ENCODE measurements at regions not wholly inside any gene's neighbourhood (a gene's known extent, or its start where the extent isn't known, plus 50 kb on each side); places are given as distances from the start of the nearest gene placed in this dataset.
"Not testable (repeated sequence)": the region's sequence is repeated elsewhere in the genome, so short reads cannot be mapped to it uniquely, and the experiment has no call there.

- Histone ChIP-seq H3K4me1 (no peaks in the 10 kb centered on the region), H3K27me3 (no peaks in the 10 kb centered on the region), H3K9me3 (no peaks in the 10 kb centered on the region), H3K36me3 (no peaks in the 10 kb centered on the region), H3K27ac (no peak overlapping the region), H3K4me3 (no peak overlapping the region)
- no peak for DNase-seq
- no peak for TF ChIP-seq CTCF (IDR thresholded peaks at IDR 0.05)
- ATAC-seq: no peak
- intact Hi-C loops (cut with DNase I): no loop called here
These were observed 228.9 kb upstream of the FAM78B start for GRCh38 chr1:166395729-166396128.

DNA sequence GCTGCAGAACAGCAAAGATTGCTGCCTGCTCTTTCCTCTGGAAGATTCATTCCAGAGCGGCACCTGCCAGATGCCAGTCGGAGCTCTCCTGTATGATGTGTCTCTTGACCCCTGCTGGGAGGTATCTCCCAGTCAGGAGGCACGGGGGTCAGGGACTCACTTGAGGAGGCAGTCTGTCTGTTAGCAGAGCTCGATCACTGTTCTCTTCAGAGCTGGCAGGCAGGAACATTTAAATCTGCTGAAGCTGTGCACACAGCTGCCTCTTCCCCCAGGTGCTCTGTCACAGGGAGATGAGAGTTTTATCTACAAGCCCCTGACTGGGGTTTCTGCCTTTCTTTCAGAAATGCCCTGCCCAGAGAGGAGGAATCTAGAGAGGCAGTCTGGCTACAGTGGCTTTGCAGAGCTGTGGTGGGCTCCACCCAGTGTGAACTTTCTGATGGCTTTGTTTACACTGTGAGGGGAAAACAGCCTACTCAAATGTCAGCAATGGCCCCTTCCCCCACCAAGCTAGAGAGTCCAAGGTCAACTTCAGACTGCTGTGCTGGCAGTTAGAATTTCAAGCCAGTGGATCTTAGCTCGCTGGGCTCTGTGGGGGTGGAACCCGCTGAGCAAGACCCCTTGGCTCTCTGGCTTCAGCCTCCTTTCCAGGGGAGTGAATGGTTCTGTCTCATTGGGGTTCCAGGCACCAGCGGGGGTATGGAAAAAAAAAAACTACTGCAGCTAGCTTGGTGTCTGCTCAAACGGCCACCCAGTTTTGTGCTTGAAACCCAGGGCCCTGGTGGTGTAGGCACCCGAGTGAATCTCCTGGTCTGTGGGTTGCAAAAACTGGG lies 242.7 kb upstream of the FAM78B start:
- H3K9me3 ChIP-seq; H3K4me3 ChIP-seq; H3K36me3 ChIP-seq; DNase-seq; H3K27ac ChIP-seq; H3K27me3 ChIP-seq; ATAC-seq; H3K4me1 ChIP-seq; intact Hi-C loops (cut with DNase I): not testable (repeated sequence)

DNA sequence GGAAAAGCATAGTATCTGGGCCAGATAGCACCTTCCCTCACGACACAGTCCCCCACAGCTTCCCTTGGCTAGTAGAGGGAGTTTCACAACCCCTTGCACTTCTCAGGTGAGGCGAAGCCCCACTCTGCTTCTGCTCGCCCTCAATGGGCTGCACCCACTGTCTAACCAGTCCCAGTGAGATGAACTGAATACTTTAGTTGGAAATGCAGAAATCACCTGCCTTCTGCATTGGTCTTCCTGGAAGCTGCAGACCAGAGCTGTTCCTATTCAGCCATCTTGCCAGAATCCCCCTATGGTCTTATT lies 243.2 kb upstream of the FAM78B start:
- H3K9me3 ChIP-seq: peaks cover 7% of the 10 kb centered on the region
- no peak overlapping the region for H3K4me3 ChIP-seq
- ATAC-seq: no peak
- no peaks in the 10 kb centered on the region for H3K4me1 ChIP-seq
- no peaks in the 10 kb centered on the region for H3K36me3 ChIP-seq
- no peak for TF ChIP-seq CTCF (IDR thresholded peaks at IDR 0.05)
- intact Hi-C loops (cut with DNase I): no loop called here
- no peak overlapping the region for H3K27ac ChIP-seq
- no peak for DNase-seq
- H3K27me3 ChIP-seq: no peaks in the 10 kb centered on the region

GRCh38 chr1:166416831-166417230 lies 250.0 kb upstream of the FAM78B start:
- ATAC-seq; intact Hi-C loops (cut with DNase I); DNase-seq; H3K9me3 ChIP-seq; H3K4me1 ChIP-seq; H3K4me3 ChIP-seq; H3K27ac ChIP-seq; H3K36me3 ChIP-seq; H3K27me3 ChIP-seq: not testable (repeated sequence)

- ATAC-seq (no peak), DNase-seq (no peak)
- H3K27ac ChIP-seq: no peak overlapping the region
- H3K36me3 ChIP-seq: no peaks in the 10 kb centered on the region
- no peak for TF ChIP-seq CTCF (IDR thresholded peaks at IDR 0.05)
- H3K9me3 ChIP-seq: no peaks in the 10 kb centered on the region
- no peaks in the 10 kb centered on the region for H3K27me3 ChIP-seq
- H3K4me1 ChIP-seq: no peaks in the 10 kb centered on the region
- intact Hi-C loops (cut with DNase I): no loop called here
- H3K4me3 ChIP-seq: no peak overlapping the region
These were observed 251.6 kb upstream of the FAM78B start for GRCh38 chr1:166418344-166418933.

DNA sequence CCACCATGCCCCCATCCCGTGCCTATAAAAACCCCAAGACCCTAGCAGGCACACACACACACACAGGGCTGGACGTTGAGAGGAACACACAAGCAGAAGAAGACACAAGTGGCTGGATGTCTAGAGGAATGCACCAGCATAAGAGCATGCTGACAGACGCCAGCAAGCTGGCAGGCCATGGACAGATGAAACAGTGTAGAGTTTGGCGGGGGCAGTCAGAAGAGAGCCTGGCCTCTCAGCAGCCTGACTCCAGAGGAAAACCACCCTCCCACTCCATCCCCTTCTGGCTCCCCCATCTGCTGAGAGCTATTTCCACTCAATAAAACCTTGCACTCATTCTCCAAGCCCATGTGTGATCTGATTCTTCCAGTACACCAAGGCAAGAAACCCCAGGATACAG lies 255.8 kb upstream of the FAM78B start:
- intact Hi-C loops (cut with DNase I): not testable (repeated sequence)

GRCh38 chr1:166432655-166433054 lies 265.9 kb upstream of the FAM78B start:
- TF ChIP-seq CTCF (IDR thresholded peaks at IDR 0.05): no peak
- Histone ChIP-seq H3K27ac (no peak overlapping the region), H3K4me3 (no peak overlapping the region), H3K27me3 (no peaks in the 10 kb centered on the region), H3K36me3 (no peaks in the 10 kb centered on the region), H3K9me3 (no peaks in the 10 kb centered on the region), H3K4me1 (no peaks in the 10 kb centered on the region)
- no peak for ATAC-seq
- DNase-seq: no peak
- intact Hi-C loops (cut with DNase I): no loop called here

More for the DNA sequence above, 255.8 kb upstream of the FAM78B start:
- not testable (repeated sequence) for H3K27ac ChIP-seq, H3K4me1 ChIP-seq, DNase-seq, ATAC-seq, H3K36me3 ChIP-seq, H3K4me3 ChIP-seq, H3K9me3 ChIP-seq, H3K27me3 ChIP-seq

- H3K4me1 ChIP-seq; DNase-seq; H3K27ac ChIP-seq; H3K9me3 ChIP-seq; ATAC-seq; H3K36me3 ChIP-seq; intact Hi-C loops (cut with DNase I); H3K27me3 ChIP-seq; H3K4me3 ChIP-seq: not testable (repeated sequence)
These were observed 266.9 kb upstream of the FAM78B start for GRCh38 chr1:166433404-166434304.
